ENCODE measurements at regions not wholly inside any gene's neighbourhood (a gene's known extent, or its start where the extent isn't known, plus 50 kb on each side); places are given as distances from the start of the nearest gene placed in this dataset.

GRCh38 chr3:73687106-73688004 is 62.6 kb upstream of the PDZRN3 start:
- no TSS peak for BruUV-seq (replicated peaks)

GRCh38 chr3:73685061-73685460 is 60.3 kb upstream of the PDZRN3 start:
- Histone ChIP-seq H3K36me3 (ENCODE audit: insufficient read depth, low read length, poor library complexity, severe bottlenecking) (no peaks in the 10 kb centered on the region), H3K9me3 (ENCODE audit: low read depth, low read length, poor library complexity, severe bottlenecking) (no peaks in the 10 kb centered on the region), H3K27me3 (replicated peaks; ENCODE audit: insufficient read depth, low read depth, low read length, poor library complexity) (no peaks in the 10 kb centered on the region), H3K4me3 (ENCODE audit: low read depth, low read length, poor library complexity, severe bottlenecking) (no peak overlapping the region), H3K27ac (ENCODE audit: low read depth, low read length, poor library complexity, severe bottlenecking) (no peak overlapping the region), H3K4me1 (ENCODE audit: insufficient read depth, low read length, poor library complexity, severe bottlenecking) (no peaks in the 10 kb centered on the region)
- no peak for DNase-seq (ENCODE audit: low spot score)
- no TSS peak for BruUV-seq (replicated peaks)
- POLR2A ChIA-PET (ENCODE audit: low non-redundant PET), result no interaction called here
- CTCF ChIA-PET, result no interaction called here
- intact Hi-C loops (cut with micrococcal nuclease; ENCODE audit: unreplicated experiment), result no loop called here
- TF ChIP-seq EZH2 (IDR thresholded peaks at IDR 0.05; ENCODE audit: borderline replicate concordance, low read depth, low read length, poor library complexity, severe bottlenecking) (no peak), CTCF (conservative IDR thresholded peaks at IDR 0.05; ENCODE audit: low read depth, low read length) (no peak)

More at GRCh38 chr3:73687106-73688004, 62.6 kb upstream of the PDZRN3 start:
- Histone ChIP-seq H3K4me3 (ENCODE audit: low read depth, low read length, poor library complexity, severe bottlenecking) (no peak overlapping the region), H3K4me1 (ENCODE audit: insufficient read depth, low read length, poor library complexity, severe bottlenecking) (no peaks in the 10 kb centered on the region), H3K9me3 (ENCODE audit: low read depth, low read length, poor library complexity, severe bottlenecking) (no peaks in the 10 kb centered on the region), H3K27me3 (replicated peaks; ENCODE audit: insufficient read depth, low read depth, low read length, poor library complexity) (no peaks in the 10 kb centered on the region), H3K36me3 (ENCODE audit: insufficient read depth, low read length, poor library complexity, severe bottlenecking) (no peaks in the 10 kb centered on the region), H3K27ac (ENCODE audit: low read depth, low read length, poor library complexity, severe bottlenecking) (no peak overlapping the region)
- no peak for TF ChIP-seq EZH2 (IDR thresholded peaks at IDR 0.05; ENCODE audit: borderline replicate concordance, low read depth, low read length, poor library complexity, severe bottlenecking)
- TF ChIP-seq CTCF (conservative IDR thresholded peaks at IDR 0.05; ENCODE audit: low read depth, low read length), result no peak
- CTCF ChIA-PET, result no interaction called here
- no peak for DNase-seq (ENCODE audit: low spot score)
- POLR2A ChIA-PET (ENCODE audit: low non-redundant PET), result no interaction called here
- intact Hi-C loops (cut with micrococcal nuclease; ENCODE audit: unreplicated experiment), result no loop called here

- CTCF ChIA-PET, result no interaction called here
Observed at GRCh38 chr3:73683706-73684105, 59.0 kb upstream of the PDZRN3 start.

More at GRCh38 chr3:73683706-73684105, 59.0 kb upstream of the PDZRN3 start:
- Histone ChIP-seq H3K4me1 (ENCODE audit: insufficient read depth, low read length, poor library complexity, severe bottlenecking) (no peaks in the 10 kb centered on the region), H3K4me3 (ENCODE audit: low read depth, low read length, poor library complexity, severe bottlenecking) (no peak overlapping the region), H3K36me3 (ENCODE audit: insufficient read depth, low read length, poor library complexity, severe bottlenecking) (no peaks in the 10 kb centered on the region), H3K27me3 (replicated peaks; ENCODE audit: insufficient read depth, low read depth, low read length, poor library complexity) (no peaks in the 10 kb centered on the region), H3K9me3 (ENCODE audit: low read depth, low read length, poor library complexity, severe bottlenecking) (no peaks in the 10 kb centered on the region), H3K27ac (ENCODE audit: low read depth, low read length, poor library complexity, severe bottlenecking) (no peak overlapping the region)
- BruUV-seq (replicated peaks), result no TSS peak
- intact Hi-C loops (cut with micrococcal nuclease; ENCODE audit: unreplicated experiment), result no loop called here
- TF ChIP-seq CTCF (conservative IDR thresholded peaks at IDR 0.05; ENCODE audit: low read depth, low read length), result no peak
- no peak for TF ChIP-seq EZH2 (IDR thresholded peaks at IDR 0.05; ENCODE audit: borderline replicate concordance, low read depth, low read length, poor library complexity, severe bottlenecking)
- POLR2A ChIA-PET (ENCODE audit: low non-redundant PET), result no interaction called here
- DNase-seq (ENCODE audit: low spot score), result no peak
